ENCODE measurements at regions not wholly inside any gene's neighbourhood (a gene's known extent, or its start where the extent isn't known, plus 50 kb on each side); places are given as distances from the start of the nearest gene placed in this dataset.

DNA sequence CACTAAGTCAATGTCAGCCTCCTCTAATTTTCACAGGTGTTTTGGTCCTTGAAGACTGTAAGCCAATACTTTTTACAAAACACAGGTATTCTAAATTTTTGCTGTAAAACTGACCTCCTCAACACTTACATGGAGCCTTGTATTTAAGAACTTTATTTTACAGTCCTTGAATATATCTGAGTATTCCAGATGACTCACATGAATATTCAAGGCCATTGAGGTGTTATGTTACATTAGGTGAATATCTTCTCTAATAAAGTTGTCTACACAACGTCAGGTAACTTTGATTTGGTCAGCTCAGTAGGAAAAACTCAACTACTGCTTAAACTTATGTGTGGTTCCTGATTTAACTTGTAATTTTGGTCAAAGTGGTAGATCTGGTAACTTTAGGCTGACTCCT, 254.2 kb downstream of the OLFM3 start:
- Histone ChIP-seq H2BK120ac (replicated peaks; ENCODE audit: low read depth, low read length) (no peak overlapping the region), H3K27me3 (replicated peaks in 1 of 4; ENCODE audit: control insufficient read depth in 3 of 4, extremely low read depth in 1 of 4, insufficient read depth in 3 of 4, low read length in 3 of 4) (no peaks in the 10 kb centered on the region), H2BK5ac (ENCODE audit: low read depth, low read length) (no peak overlapping the region), H2BK15ac (ENCODE audit: low read length) (no peak overlapping the region), H3K14ac (ENCODE audit: insufficient read length) (no peak overlapping the region), H2BK12ac (ENCODE audit: low read depth, low read length) (no peak overlapping the region), H3K4me1 (replicated peaks in 1 of 4; ENCODE audit: control insufficient read depth in 3 of 4, insufficient read depth in 4 of 4, low read length in 3 of 4) (peaks cover 0 to 6% (median 1%) of the 10 kb centered on the region in 4 experiments; a peak in 2 of 7 replicates), H3K79me1 (ENCODE audit: low read depth, low read length) (no peaks in the 10 kb centered on the region), H4K91ac (replicated peaks; ENCODE audit: insufficient read length, low read length) (no peak overlapping the region), H3K27ac (ENCODE audit: low read depth, low read length) (no peak overlapping the region), H2BK20ac (ENCODE audit: low read length) (no peak overlapping the region), H3K9ac (replicated peaks in 1 of 4; ENCODE audit: extremely low read depth in 1 of 4, low read depth in 3 of 4, low read length in 3 of 4) (no peak overlapping the region), H3K36me3 (ENCODE audit: control insufficient read depth in 2 of 4, insufficient read depth in 4 of 4, low read length in 3 of 4) (no peaks in the 10 kb centered on the region), H4K5ac (ENCODE audit: insufficient read length, low read depth, low read length) (no peak overlapping the region), H3K79me2 (ENCODE audit: control insufficient read depth in 1 of 2, insufficient read depth in 2 of 2, low read length in 2 of 2) (no peaks in the 10 kb centered on the region), H4K8ac (ENCODE audit: extremely low read depth, insufficient read depth, low read length) (no peak overlapping the region), H2AFZ (ENCODE audit: low read length) (no peak overlapping the region), H3K4me2 (ENCODE audit: insufficient read depth in 1 of 2, low read depth in 2 of 2, low read length in 2 of 2) (no peak overlapping the region), H3K56ac (replicated peaks; ENCODE audit: insufficient read length, low read depth, low read length) (no peak overlapping the region), H3K4ac (replicated peaks; ENCODE audit: insufficient read length, low read depth, low read length) (no peak overlapping the region), H2AK5ac (ENCODE audit: low read depth, low read length) (no peak overlapping the region), H3K9me3 (ENCODE audit: insufficient read depth in 2 of 2, low read depth in 1 of 2, low read length in 1 of 2) (no peaks in the 10 kb centered on the region), H3K23ac (ENCODE audit: insufficient read length) (no peak overlapping the region), H4K20me1 (replicated peaks in 1 of 2; ENCODE audit: control insufficient read depth in 1 of 2, insufficient read depth in 2 of 2, low read length in 2 of 2) (no peaks in the 10 kb centered on the region), H3K18ac (ENCODE audit: extremely low read depth, low read length) (no peak overlapping the region), H3K23me2 (ENCODE audit: low read depth, low read length) (no peaks in the 10 kb centered on the region), H3K4me3 (ENCODE audit: extremely low read depth in 1 of 4, insufficient read depth in 2 of 4, low read depth in 3 of 4, low read length in 4 of 4) (no peak overlapping the region)
- no peak for TF ChIP-seq RAD21 (IDR thresholded peaks at IDR 0.05 in 1 of 2, conservative IDR thresholded peaks at IDR 0.05 in 1 of 2; ENCODE audit: low read depth in 2 of 2, low read length in 2 of 2)
- no peak for TF ChIP-seq CBX5 (IDR thresholded peaks at IDR 0.05; ENCODE audit: low read depth, low read length)
- no peak for TF ChIP-seq MAX (IDR thresholded peaks at IDR 0.05)
- no peak for TF ChIP-seq RNF2 (IDR thresholded peaks at IDR 0.05; ENCODE audit: borderline replicate concordance, low read depth, low read length, missing control alignments, poor library complexity, severe bottlenecking)
- TF ChIP-seq EP300 (IDR thresholded peaks at IDR 0.05; ENCODE audit: borderline replicate concordance in 1 of 2, low read depth in 2 of 2, low read length in 2 of 2) = no peak
- no peak for TF ChIP-seq SUZ12 (IDR thresholded peaks at IDR 0.05; ENCODE audit: low read length)
- no peak for TF ChIP-seq PHF8 (conservative IDR thresholded peaks at IDR 0.05; ENCODE audit: low read depth, low read length)
- no peak for TF ChIP-seq JUND (IDR thresholded peaks at IDR 0.05; ENCODE audit: low read length)
- TF ChIP-seq SRF (IDR thresholded peaks at IDR 0.05; ENCODE audit: low read depth, low read length) = no peak
- TF ChIP-seq, protein P1, sequence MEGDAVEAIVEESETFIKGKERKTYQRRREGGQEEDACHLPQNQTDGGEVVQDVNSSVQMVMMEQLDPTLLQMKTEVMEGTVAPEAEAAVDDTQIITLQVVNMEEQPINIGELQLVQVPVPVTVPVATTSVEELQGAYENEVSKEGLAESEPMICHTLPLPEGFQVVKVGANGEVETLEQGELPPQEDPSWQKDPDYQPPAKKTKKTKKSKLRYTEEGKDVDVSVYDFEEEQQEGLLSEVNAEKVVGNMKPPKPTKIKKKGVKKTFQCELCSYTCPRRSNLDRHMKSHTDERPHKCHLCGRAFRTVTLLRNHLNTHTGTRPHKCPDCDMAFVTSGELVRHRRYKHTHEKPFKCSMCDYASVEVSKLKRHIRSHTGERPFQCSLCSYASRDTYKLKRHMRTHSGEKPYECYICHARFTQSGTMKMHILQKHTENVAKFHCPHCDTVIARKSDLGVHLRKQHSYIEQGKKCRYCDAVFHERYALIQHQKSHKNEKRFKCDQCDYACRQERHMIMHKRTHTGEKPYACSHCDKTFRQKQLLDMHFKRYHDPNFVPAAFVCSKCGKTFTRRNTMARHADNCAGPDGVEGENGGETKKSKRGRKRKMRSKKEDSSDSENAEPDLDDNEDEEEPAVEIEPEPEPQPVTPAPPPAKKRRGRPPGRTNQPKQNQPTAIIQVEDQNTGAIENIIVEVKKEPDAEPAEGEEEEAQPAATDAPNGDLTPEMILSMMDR (IDR thresholded peaks at IDR 0.05; ENCODE audit: control extremely low read depth in 1 of 3, insufficient read depth in 1 of 3, low read depth in 1 of 3, low read length in 3 of 3) = no peak
- TF ChIP-seq SP1 (IDR thresholded peaks at IDR 0.05; ENCODE audit: low read depth, low read length) = no peak
- ChIA-PET POLR2A (ENCODE audit: partially characterized antibody) (no interaction called here), CTCF (ENCODE audit: partially characterized antibody) (interaction anchor here (1.3 kb wide), 1 partner anchor 236 kb away, joined by 3 read pairs; no protein-coding TSS in a partner anchor)
- FAIRE-seq (no peak), DNase-seq (ENCODE audit: low read depth in 1 of 2, low spot score in 2 of 2) (no peak)
- WGBS, 2 experiments (ENCODE audit: extremely low coverage in 1 of 2, insufficient coverage in 1 of 2, insufficient read length in 1 of 2, insufficient replicate concordance in 2 of 2, low coverage in 1 of 2, low lambda C conversion rate in 2 of 2, missing lambda C conversion rate in 1 of 2) = 54% methylated on average over 1 of the region's 1 CpG; no CpG with 5 or more reads in 1 of the 2 experiments
